HCT116 (cell line): ENCODE measurements at regions not wholly inside any gene's neighbourhood (a gene's known extent, or its start where the extent isn't known, plus 50 kb on each side); places are given as distances from the start of the nearest gene placed in this dataset.

Experiments used
- ATAC-seq: fragments of 200-7000 bp; cut with Tn5 transposase; 2 replicates; pipeline ENCODE4 v1.9.1; 2020; ENCODE audit warnings: mild to moderate bottlenecking, moderate library complexity
- BruUV-seq: library from RNA; stranded (reverse); fragments of 400-500 nt; replicated peaks from 2 replicates; lab custom pipeline; 2021; lab: Mats Ljungman, UMichigan
- CTCF ChIA-PET: fragments of 300-600 bp; sonication (Branson Sonifier 250); formaldehyde crosslinking; loops from one replicate; lab custom pipeline; 2021; ENCODE audit warnings: antibody characterized with exemption; lab: Charles Lee
- POLR2A ChIA-PET: fragments of 300-600, 350-600 bp; sonication (Branson Sonifier 250); formaldehyde crosslinking; loops from one replicate; lab custom pipeline; 2021; ENCODE audit warnings: antibody characterized with exemption; lab: Charles Lee
- RAD21 ChIA-PET, 2 experiments: fragments of 300-600 bp; sonication (Branson Sonifier 250); formaldehyde crosslinking; loops; one replicate each; lab custom pipeline; 2023; ENCODE audit warnings: low total read pairs in 2 of 2; ENCODE audit not compliant: uncharacterized antibody in 2 of 2, unreplicated experiment in 2 of 2, low non-redundant PET in 1 of 2; lab: Charles Lee
- DNase-seq: peaks from one replicate; pipeline ENCODE4 v3.0.0-alpha.2; 2010; ENCODE audit warnings: low read depth, low spot score
- H2AFZ ChIP-seq: fragments of 200-600 bp; shearing (Covaris generic), sonication (generic); 2 replicates; pipeline ENCODE4 v1.6.1; 2017; ENCODE audit warnings: low read depth, mixed run types, mixed read lengths, antibody characterized with exemption, low read length; ENCODE audit not compliant: poor library complexity, severe bottlenecking
- H3K27ac ChIP-seq: 2 replicates; pipeline ENCODE4 v1.5.1; 2012; ENCODE audit warnings: low read depth, low read length
- H3K27me3 ChIP-seq: fragments of 200-600 bp; sonication (generic); 2 replicates; pipeline ENCODE4 v1.6.1; 2016; ENCODE audit warnings: mixed run types, low read length, mixed read lengths; ENCODE audit not compliant: insufficient read depth
- H3K36me3 ChIP-seq, 2 experiments: fragments of 200-500 bp in 1 of 2; fragments of 200-600 bp in 1 of 2; sonication (Bioruptor generic) in 1 of 2; sonication (generic) in 1 of 2; 2 replicates each; pipeline versions ENCODE4 v1.5.1 to v1.6.1; 2014 to 2016; ENCODE audit warnings: low read length in 2 of 2, inconsistent platforms in 1 of 2, mixed read lengths in 1 of 2, mixed run types in 1 of 2; ENCODE audit not compliant: insufficient read depth in 2 of 2, control insufficient read depth in 1 of 2
- H3K4me1 ChIP-seq, 2 experiments: fragments of 200-600 bp in 1 of 2; sonication (generic) in 1 of 2; 2 replicates each; pipeline versions ENCODE4 v1.5.1 to v1.6.1; 2012 to 2017; ENCODE audit warnings: low read length in 2 of 2, inconsistent platforms in 1 of 2, mild to moderate bottlenecking in 1 of 2, mixed read lengths in 1 of 2, mixed run types in 1 of 2, moderate library complexity in 1 of 2; ENCODE audit not compliant: insufficient read depth in 2 of 2, control insufficient read depth in 1 of 2
- H3K4me2 ChIP-seq: fragments of 200-600 bp; sonication (generic); 2 replicates; pipeline ENCODE4 v1.6.1; 2017; ENCODE audit warnings: mixed run types, low read length, mixed read lengths
- H3K4me3 ChIP-seq, 2 experiments: fragments of 200-600 bp in 1 of 2; sonication (generic) in 1 of 2; replicated peaks in 1 of 2; 2 replicates each; pipeline ENCODE4 v1.5.1; 2011 to 2016; ENCODE audit warnings: low read length in 2 of 2, control low read depth in 1 of 2, low read depth in 1 of 2, mild to moderate bottlenecking in 1 of 2, mixed read lengths in 1 of 2, mixed run types in 1 of 2
- H3K79me2 ChIP-seq: fragments of 200-600 bp; sonication (generic); 2 replicates; pipeline ENCODE4 v1.6.1; 2017; ENCODE audit warnings: mild to moderate bottlenecking, mixed run types, low read length, moderate library complexity, mixed read lengths; ENCODE audit not compliant: insufficient read depth
- H3K9ac ChIP-seq: fragments of 200-600 bp; sonication (generic); 2 replicates; pipeline ENCODE4 v1.6.1; 2016; ENCODE audit warnings: low read length, mixed read lengths
- H3K9me2 ChIP-seq: fragments of 200-600 bp; sonication (generic), shearing (Covaris generic); 2 replicates; pipeline ENCODE4 v1.6.1; 2017; ENCODE audit warnings: mixed run types, mild to moderate bottlenecking, moderate library complexity; ENCODE audit not compliant: insufficient read depth
- H3K9me3 ChIP-seq, 2 experiments: fragments of 200-500 bp in 1 of 2; fragments of 200-600 bp in 1 of 2; sonication (Bioruptor generic) in 1 of 2; sonication (generic) in 1 of 2; 2 replicates each; pipeline ENCODE4 v1.6.1; 2014 to 2017; ENCODE audit warnings: low read length in 2 of 2, mixed read lengths in 2 of 2, inconsistent platforms in 1 of 2, low read depth in 1 of 2, mild to moderate bottlenecking in 1 of 2, mixed run types in 1 of 2, moderate library complexity in 1 of 2; ENCODE audit not compliant: control insufficient read depth in 1 of 2, insufficient read depth in 1 of 2
- H4K20me1 ChIP-seq: fragments of 200-600 bp; sonication (generic), shearing (Covaris generic); 2 replicates; pipeline ENCODE4 v1.6.1; 2017; ENCODE audit warnings: mixed run types, mild to moderate bottlenecking, moderate library complexity; ENCODE audit not compliant: insufficient read depth
- CBX3 ChIP-seq: IDR thresholded peaks from 2 replicates; pipeline ENCODE4 v1.6.1; 2012; ENCODE audit warnings: low read depth
- CEBPB ChIP-seq: IDR thresholded peaks from 2 replicates; pipeline ENCODE4 v1.6.1; 2012; ENCODE audit warnings: low read depth
- EGR1 ChIP-seq: IDR thresholded peaks from 2 replicates; pipeline ENCODE4 v1.6.1; 2012; ENCODE audit warnings: low read depth
- ELF1 ChIP-seq: IDR thresholded peaks from 2 replicates; pipeline ENCODE4 v1.6.1; 2012; ENCODE audit warnings: low read depth, borderline replicate concordance
- EZH2 ChIP-seq: fragments of 200-600 bp; sonication (generic); IDR thresholded peaks from 2 replicates; pipeline ENCODE4 v1.6.1; 2017; ENCODE audit warnings: antibody characterized with exemption, mixed run types
- EZH2phosphoT487 ChIP-seq: fragments of 200-600 bp; IDR thresholded peaks from 2 replicates; pipeline ENCODE4 v1.6.1; 2018; ENCODE audit warnings: antibody characterized with exemption, borderline replicate concordance
- JUND ChIP-seq: IDR thresholded peaks from 2 replicates; pipeline ENCODE4 v1.6.1; 2012
- POLR2AphosphoS5 ChIP-seq: IDR thresholded peaks from 2 replicates; pipeline ENCODE4 v1.6.1; 2011; ENCODE audit warnings: mild to moderate bottlenecking, low read depth, low read length, moderate library complexity
- SP1 ChIP-seq: IDR thresholded peaks from 2 replicates; pipeline ENCODE4 v1.6.1; 2012; ENCODE audit warnings: low read depth
- YY1 ChIP-seq: IDR thresholded peaks from 2 replicates; pipeline ENCODE4 v1.6.1; 2011; ENCODE audit warnings: low read length, low read depth, moderate library complexity, mild to moderate bottlenecking; ENCODE audit not compliant: insufficient replicate concordance; ENCODE audit errors: extremely low read depth
- ZBTB33 ChIP-seq: IDR thresholded peaks from 2 replicates; pipeline ENCODE4 v1.6.1; 2011; ENCODE audit warnings: mild to moderate bottlenecking, low read length, moderate library complexity; ENCODE audit not compliant: insufficient replicate concordance; ENCODE audit errors: extremely low read depth
- ZFX ChIP-seq: fragments of 450-650 bp; IDR thresholded peaks from 2 replicates; pipeline ENCODE4 v1.6.1; 2017
- intact Hi-C: fragments of 100-400 bp; cut with micrococcal nuclease; formaldehyde crosslinking; loops from 2 replicates; pipeline ENCODE4 v1.10.0; 2022

DNA sequence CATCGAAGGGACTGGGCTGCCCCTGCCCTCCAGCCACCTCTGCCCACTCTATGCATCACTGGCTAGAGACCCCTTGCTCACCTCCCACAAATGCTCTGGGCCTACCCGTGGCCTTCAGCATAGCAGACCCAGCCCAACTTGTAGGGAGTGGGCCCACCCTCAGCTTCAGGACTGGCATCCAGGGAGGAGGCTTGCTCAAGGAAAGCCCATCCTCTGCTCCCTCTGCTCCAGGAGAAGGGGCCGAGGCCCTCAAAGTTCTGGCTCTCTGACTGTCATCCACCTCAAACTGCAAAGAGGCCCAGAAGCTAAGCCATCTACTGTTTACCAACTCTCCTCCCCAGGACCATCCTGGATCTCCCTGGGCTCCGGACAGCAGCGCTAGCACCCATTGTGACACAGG is 84.5 kb downstream of the C5orf15 start:
- Histone ChIP-seq H3K9me2 (no peaks in the 10 kb centered on the region), H3K36me3 (no peaks in the 10 kb centered on the region), H3K4me3 (no peak overlapping the region), H3K27ac (no peak overlapping the region), H3K4me1 (no peaks in the 10 kb centered on the region), H2AFZ (no peak overlapping the region), H3K9ac (no peak overlapping the region), H3K4me2 (no peak overlapping the region), H3K9me3 (no peaks in the 10 kb centered on the region), H4K20me1 (no peaks in the 10 kb centered on the region), H3K79me2 (no peaks in the 10 kb centered on the region), H3K27me3 (peaks cover 12% of the 10 kb centered on the region; the same call in 1 of the 2 replicates)
- ChIA-PET RAD21 (no interaction called here), POLR2A (no interaction called here), CTCF (no interaction called here)
- intact Hi-C loops, result no loop called here
- ATAC-seq, result no peak
- DNase-seq, result no peak
- TF ChIP-seq CEBPB (no peak), ELF1 (no peak), EZH2phosphoT487 (no peak), EGR1 (no peak), EZH2 (no peak), ZBTB33 (no peak), POLR2AphosphoS5 (no peak), ZFX (no peak), CBX3 (no peak), JUND (no peak), YY1 (no peak), SP1 (no peak)
- BruUV-seq, result no TSS peak
